HG03280 (cell line): ENCODE measurements at regions not wholly inside any gene's neighbourhood (a gene's known extent, or its start where the extent isn't known, plus 50 kb on each side); places are given as distances from the start of the nearest gene placed in this dataset.

Experiments used
- ATAC-seq: cut with Tn5 transposase; IDR thresholded peaks from one replicate; pipeline ENCODE4 v1.9.1; 2021; ENCODE audit warnings: mild to moderate bottlenecking, moderate library complexity; ENCODE audit not compliant: unreplicated experiment

- no peak for ATAC-seq
Observed at GRCh38 chr7:41834805-41835694, 132.2 kb upstream of the INHBA start.

- no peak for ATAC-seq
Observed at GRCh38 chr7:41832941-41833340, 130.1 kb upstream of the INHBA start.

GRCh38 chr7:41830271-41830670 lies 127.4 kb upstream of the INHBA start:
- no peak for ATAC-seq

GRCh38 chr7:41828911-41829310 lies 126.0 kb upstream of the INHBA start:
- no peak for ATAC-seq

- no peak for ATAC-seq
Observed at GRCh38 chr7:41826641-41827040, 123.8 kb upstream of the INHBA start.

GRCh38 chr7:41825927-41826480 lies 123.1 kb upstream of the INHBA start:
- no peak for ATAC-seq

- ATAC-seq = no peak
Observed at GRCh38 chr7:41824284-41824683, 121.4 kb upstream of the INHBA start.

- no peak for ATAC-seq
Observed at GRCh38 chr7:41822259-41822817, 119.4 kb upstream of the INHBA start.

GRCh38 chr7:41821521-41822213 lies 118.8 kb upstream of the INHBA start:
- ATAC-seq = no peak

GRCh38 chr7:41820111-41820671 lies 117.3 kb upstream of the INHBA start:
- ATAC-seq = no peak

GRCh38 chr7:41819645-41820044 lies 116.8 kb upstream of the INHBA start:
- no peak for ATAC-seq

GRCh38 chr7:41818765-41819398 lies 116.0 kb upstream of the INHBA start:
- ATAC-seq = no peak

GRCh38 chr7:41817386-41817785 lies 114.5 kb upstream of the INHBA start:
- peak; percentile 57 for ATAC-seq

- no peak for ATAC-seq
Observed at GRCh38 chr7:41816111-41816510, 113.2 kb upstream of the INHBA start.

GRCh38 chr7:41814888-41815287 lies 112.0 kb upstream of the INHBA start:
- ATAC-seq = no peak

- no peak for ATAC-seq
Observed at GRCh38 chr7:41813286-41813685, 110.4 kb upstream of the INHBA start.

GRCh38 chr7:41811941-41812340 lies 109.1 kb upstream of the INHBA start:
- no peak for ATAC-seq

GRCh38 chr7:41809940-41810576 lies 107.2 kb upstream of the INHBA start:
- ATAC-seq = peak; percentile 84

- ATAC-seq = no peak
Observed at GRCh38 chr7:41809529-41809939, 106.6 kb upstream of the INHBA start.

- ATAC-seq = no peak
Observed at GRCh38 chr7:41809116-41809515, 106.2 kb upstream of the INHBA start.
